B cell (primary cell): ENCODE measurements at regions not wholly inside any gene's neighbourhood (a gene's known extent, or its start where the extent isn't known, plus 50 kb on each side); places are given as distances from the start of the nearest gene placed in this dataset.

ENCODE experiments used
- ATAC-seq: fragments of 200-7000 bp; cut with Tn5 transposase; one replicate; pipeline ENCODE4 v1.10.0; 2021; ENCODE audit warnings: low read depth, mild to moderate bottlenecking, moderate number of reproducible peaks, moderate library complexity
- CTCF ChIA-PET: fragments of 350-600 bp; sonication (Branson Sonifier 250); formaldehyde crosslinking; loops from one replicate; lab custom pipeline; 2021; ENCODE audit warnings: antibody characterized with exemption, inconsistent platforms; lab: Charles Lee
- POLR2A ChIA-PET: fragments of 350-600 bp; sonication (Branson Sonifier 250); formaldehyde crosslinking; loops from one replicate; lab custom pipeline; 2021; ENCODE audit warnings: antibody characterized with exemption; lab: Charles Lee
- DNase-seq: peaks from one replicate; pipeline ENCODE4 v3.0.0; 2013
- H2AFZ ChIP-seq: 2 replicates; pipeline ENCODE4 v1.6.1; 2012; ENCODE audit warnings: mild to moderate bottlenecking, low read depth, low read length; ENCODE audit not compliant: insufficient read depth, poor library complexity, severe bottlenecking
- H3K27ac ChIP-seq, 2 donors: 1 replicate in 1 of 2; 2 replicates in 1 of 2; pipeline ENCODE4 v1.5.1; 2012 to 2013; ENCODE audit warnings: low read length in 2 of 2, mild to moderate bottlenecking in 2 of 2, moderate library complexity in 1 of 2
- H3K27me3 ChIP-seq, 4 experiments: fragments of 200-600 bp in 1 of 4; sonication (generic) in 1 of 4; replicated peaks in 1 of 4; 1 replicate in 2 of 4; 2 replicates in 2 of 4; pipeline versions ENCODE4 v1.6.1 to v1.7.0; 2013 to 2016; ENCODE audit warnings: low read length in 3 of 4, mild to moderate bottlenecking in 2 of 4, mixed read lengths in 1 of 4, moderate library complexity in 1 of 4; ENCODE audit not compliant: insufficient read depth in 4 of 4, control insufficient read depth in 3 of 4; ENCODE audit errors: control extremely low read depth in 1 of 4
- H3K36me3 ChIP-seq, 2 experiments: replicated peaks in 1 of 2; 1 replicate in 1 of 2; 2 replicates in 1 of 2; pipeline versions ENCODE4 v1.6.1 to v1.7.1; 2013; ENCODE audit warnings: low read length in 1 of 2; ENCODE audit not compliant: insufficient read depth in 2 of 2, control insufficient read depth in 1 of 2; ENCODE audit errors: control extremely low read depth in 1 of 2, extremely low read depth in 1 of 2
- H3K4me1 ChIP-seq, 2 donors: fragments of 200-600 bp in 1 of 2; sonication (generic) in 1 of 2; 1 replicate in 1 of 2; 2 replicates in 1 of 2; pipeline versions ENCODE4 v1.5.1 to v1.6.1; 2013 to 2017; ENCODE audit warnings: low read length in 2 of 2; ENCODE audit not compliant: control insufficient read depth in 2 of 2, insufficient read depth in 2 of 2
- H3K4me2 ChIP-seq: replicated peaks from 2 replicates; pipeline ENCODE3; 2012; ENCODE audit warnings: mild to moderate bottlenecking, low read depth, low read length; ENCODE audit not compliant: poor library complexity, severe bottlenecking
- H3K4me3 ChIP-seq, 5 experiments: fragments of 200-600 bp in 1 of 5; sonication (generic) in 1 of 5; 1 replicate in 3 of 5; 2 replicates in 2 of 5; pipeline versions ENCODE4 v1.5.1 to v1.7.0; 2011 to 2016; ENCODE audit warnings: low read length in 4 of 5, mild to moderate bottlenecking in 4 of 5, low read depth in 2 of 5, control low read depth in 1 of 5, moderate library complexity in 1 of 5; ENCODE audit not compliant: insufficient read depth in 1 of 5; ENCODE audit errors: control extremely low read depth in 1 of 5, extremely low read depth in 1 of 5
- H3K79me2 ChIP-seq: fragments of 200-600 bp; sonication (generic); one replicate; pipeline ENCODE4 v1.6.0; 2016; ENCODE audit warnings: low read length; ENCODE audit not compliant: control insufficient read depth, insufficient read depth
- H3K9ac ChIP-seq: fragments of 200-600 bp; sonication (generic); 2 replicates; pipeline ENCODE4 v1.6.1; 2017; ENCODE audit warnings: mild to moderate bottlenecking, low read length, moderate library complexity
- H3K9me3 ChIP-seq, 3 donors: one replicate each; pipeline versions ENCODE4 v1.6.1 to v1.7.1; 2013; ENCODE audit warnings: low read length in 2 of 3; ENCODE audit not compliant: control insufficient read depth in 2 of 3, insufficient read depth in 1 of 3; ENCODE audit errors: control extremely low read depth in 1 of 3
- H4K20me1 ChIP-seq: 2 replicates; pipeline ENCODE4 v1.6.0; 2012; ENCODE audit warnings: mild to moderate bottlenecking, low read length; ENCODE audit not compliant: insufficient read depth, control insufficient read depth, poor library complexity, severe bottlenecking
- H3K27ac Mint-ChIP-seq: one replicate; pipeline ENCODE4 v1.8.0; 2021; ENCODE audit warnings: mixed read lengths
- H3K27me3 Mint-ChIP-seq: one replicate; pipeline ENCODE4 v1.8.0; 2021; ENCODE audit warnings: mixed read lengths
- H3K4me1 Mint-ChIP-seq: one replicate; pipeline ENCODE4 v1.8.0; 2021; ENCODE audit warnings: mixed read lengths
- H3K4me3 Mint-ChIP-seq: one replicate; pipeline ENCODE4 v1.8.0; 2021; ENCODE audit warnings: mixed read lengths
- H3K9me3 Mint-ChIP-seq: one replicate; pipeline ENCODE4 v1.8.0; 2022; ENCODE audit warnings: mixed read lengths; ENCODE audit not compliant: insufficient read depth
- CTCF ChIP-seq: fragments of 200-600 bp; IDR thresholded peaks from one replicate; pipeline ENCODE4 v1.8.0; 2022; ENCODE audit warnings: antibody characterized with exemption, mild to moderate bottlenecking
- EZH2 ChIP-seq: IDR thresholded peaks from 2 replicates; pipeline ENCODE4 v1.6.1; 2012; ENCODE audit warnings: borderline replicate concordance, low read depth, mild to moderate bottlenecking, moderate library complexity, low read length; ENCODE audit not compliant: insufficient read depth, poor library complexity, severe bottlenecking
- WGBS: methylation state at CpG from one replicate; pipeline ENCODE4 v1.1.5; 2013; ENCODE audit warnings: missing lambda C conversion rate; ENCODE audit not compliant: insufficient coverage; 5-methylcytosine and 5-hydroxymethylcytosine counted together
- intact Hi-C: fragments of 100-400 bp; cut with micrococcal nuclease; formaldehyde crosslinking; loops from one replicate; pipeline ENCODE4 v1.10.0; 2022

GRCh38 chr1:187714470-187714869, 885.7 kb downstream of the PLA2G4A start:
- no peaks in the 10 kb centered on the region for H3K4me1 Mint-ChIP-seq
- 90% methylated on average over 2 of the region's 6 CpGs for WGBS

GRCh38 chr1:187715483-187715882, 886.7 kb downstream of the PLA2G4A start:
- CTCF ChIA-PET, result no interaction called here

More at GRCh38 chr1:187714470-187714869, 885.7 kb downstream of the PLA2G4A start:
- Mint-ChIP-seq H3K4me3 (no peak overlapping the region), H3K9me3 (peaks cover 4% of the 10 kb centered on the region), H3K27ac (no peak overlapping the region), H3K27me3 (no peaks in the 10 kb centered on the region)
- H3K79me2 ChIP-seq, result no peaks in the 10 kb centered on the region
- H3K4me1 ChIP-seq, result no peaks in the 10 kb centered on the region
- no peak overlapping the region for H3K4me3 ChIP-seq
- no peak overlapping the region for H3K4me2 ChIP-seq
- ChIA-PET POLR2A (no interaction called here), CTCF (no interaction called here)
- intact Hi-C loops, result no loop called here
- TF ChIP-seq CTCF (no peak), EZH2 (no peak)
- H3K36me3 ChIP-seq, result no peaks in the 10 kb centered on the region
- H3K27me3 ChIP-seq, result no peaks in the 10 kb centered on the region
- H3K9me3 ChIP-seq, result peaks cover 0 to 3% (median 0%) of the 10 kb centered on the region in 3 donors
- H3K9ac ChIP-seq, result no peak overlapping the region
- DNase-seq (no peak), ATAC-seq (no peak)
- no peak overlapping the region for H3K27ac ChIP-seq
- no peak overlapping the region for H2AFZ ChIP-seq
- no peaks in the 10 kb centered on the region for H4K20me1 ChIP-seq

More at GRCh38 chr1:187715483-187715882, 886.7 kb downstream of the PLA2G4A start:
- H3K4me2 ChIP-seq, result no peak overlapping the region
- TF ChIP-seq EZH2 (no peak), CTCF (no peak)
- no peak overlapping the region for H3K27ac ChIP-seq
- Mint-ChIP-seq H3K27me3 (no peaks in the 10 kb centered on the region), H3K27ac (no peak overlapping the region), H3K4me3 (no peak overlapping the region), H3K9me3 (peaks cover 4% of the 10 kb centered on the region), H3K4me1 (no peaks in the 10 kb centered on the region)
- intact Hi-C loops, result no loop called here
- POLR2A ChIA-PET, result no interaction called here
- no peak overlapping the region for H2AFZ ChIP-seq
- H3K27me3 ChIP-seq, result no peaks in the 10 kb centered on the region
- DNase-seq, result no peak
- H3K9me3 ChIP-seq, result peaks cover 0 to 3% (median 0%) of the 10 kb centered on the region in 3 donors
- ATAC-seq, result no peak
- H3K9ac ChIP-seq, result no peak overlapping the region
- H3K79me2 ChIP-seq, result no peaks in the 10 kb centered on the region
- no peaks in the 10 kb centered on the region for H3K4me1 ChIP-seq
- H3K4me3 ChIP-seq, result no peak overlapping the region
- H4K20me1 ChIP-seq, result no peaks in the 10 kb centered on the region
- H3K36me3 ChIP-seq, result no peaks in the 10 kb centered on the region
